GM19455 (cell line): ENCODE measurements at regions not wholly inside any gene's neighbourhood (a gene's known extent, or its start where the extent isn't known, plus 50 kb on each side); places are given as distances from the start of the nearest gene placed in this dataset.

ENCODE experiments used
- ATAC-seq: cut with Tn5 transposase; IDR thresholded peaks from one replicate; pipeline ENCODE4 v1.9.1; 2021; ENCODE audit not compliant: unreplicated experiment

DNA sequence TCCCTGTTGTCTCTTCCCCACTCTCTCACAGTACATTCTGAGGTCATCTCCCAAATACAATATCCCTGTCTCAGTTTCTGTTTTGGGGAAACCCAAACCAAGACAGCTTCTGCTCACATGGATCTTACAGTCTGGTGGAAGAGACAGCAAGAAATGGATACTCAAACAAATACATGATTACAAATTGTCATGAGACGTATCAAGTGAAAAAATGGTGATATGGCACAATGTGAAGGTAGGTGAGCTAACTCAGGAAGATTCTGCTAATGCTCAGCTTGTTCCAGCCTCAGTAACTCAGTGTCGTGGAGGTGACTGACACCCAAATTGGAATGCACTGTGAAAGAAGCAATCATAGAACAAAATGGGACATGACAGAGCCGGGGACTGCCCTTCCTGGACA lies 68.3 kb downstream of the CHST1 start:
- ATAC-seq: no peak

- ATAC-seq: no peak
Measured at GRCh38 chr11:45596571-45596970, 68.9 kb downstream of the CHST1 start.

- ATAC-seq: no peak
Measured at GRCh38 chr11:45593992-45594391, 71.4 kb downstream of the CHST1 start.

GRCh38 chr11:45592636-45593035 lies 72.8 kb downstream of the CHST1 start:
- ATAC-seq: no peak

DNA sequence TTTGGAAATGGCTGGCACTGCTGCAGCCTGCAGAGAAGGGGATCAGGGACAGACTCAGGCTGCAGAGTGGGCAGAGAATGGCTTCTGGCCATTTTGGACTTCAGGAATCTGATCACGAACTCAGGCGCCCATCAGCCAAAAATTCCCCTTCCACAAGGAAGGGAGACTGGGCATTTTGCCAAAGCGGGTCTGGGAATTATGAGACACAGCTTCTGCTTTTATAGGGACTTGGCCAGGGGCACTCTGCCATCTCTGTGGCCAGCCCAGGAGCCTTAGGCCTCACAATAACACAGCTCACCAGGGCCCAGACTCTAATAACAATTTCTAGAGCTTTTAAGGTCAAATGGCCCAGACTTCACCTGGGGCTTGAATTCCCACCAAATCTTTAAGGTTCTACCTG lies 74.7 kb downstream of the CHST1 start:
- no peak for ATAC-seq

DNA sequence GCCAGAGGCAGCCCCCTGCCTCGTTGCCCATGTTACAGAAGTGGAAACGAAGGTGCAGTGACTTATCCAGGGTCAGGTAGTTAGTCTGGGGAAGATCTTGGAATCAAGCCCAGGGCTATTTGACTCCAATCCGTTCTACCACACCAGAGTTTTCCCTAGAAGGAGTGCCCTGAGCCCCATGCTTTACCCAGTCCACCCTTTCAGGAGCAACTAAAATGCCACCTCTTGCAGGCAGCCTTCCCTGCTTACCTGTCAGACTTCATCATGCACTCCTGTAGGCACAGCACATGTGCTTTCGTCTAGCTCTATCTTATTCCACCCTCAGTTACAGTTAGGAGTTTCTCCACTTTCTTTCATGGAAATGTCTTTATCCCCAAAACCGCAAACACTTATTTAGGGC lies 80.2 kb downstream of the CHST1 start:
- no peak for ATAC-seq

- ATAC-seq: no peak
Measured at GRCh38 chr11:45583981-45584566, 81.3 kb downstream of the CHST1 start.

- ATAC-seq: no peak
Measured at GRCh38 chr11:45580399-45580798, 85.0 kb downstream of the CHST1 start.

- ATAC-seq: no peak
Measured at GRCh38 chr11:45578316-45578715, 87.1 kb downstream of the CHST1 start.

DNA sequence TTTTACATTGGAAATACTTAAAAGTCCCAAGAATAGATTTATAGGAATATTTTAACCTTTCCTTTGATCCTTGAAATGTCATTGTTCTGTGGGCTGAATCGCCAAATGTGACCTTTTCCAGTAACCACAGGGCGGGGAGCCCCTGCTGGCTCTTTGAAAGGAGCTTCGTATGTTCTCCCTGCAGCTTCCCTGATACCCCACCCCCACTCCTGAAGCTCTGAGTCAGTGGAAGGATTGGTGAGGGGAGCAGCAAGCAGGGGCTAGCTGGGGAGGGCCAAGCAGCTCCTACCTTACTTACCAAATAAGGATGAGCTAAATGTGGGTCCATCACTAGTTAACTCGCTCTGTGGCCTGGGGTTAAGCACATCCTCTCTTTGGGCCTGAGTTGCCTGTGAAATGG lies 87.7 kb downstream of the CHST1 start:
- no peak for ATAC-seq

DNA sequence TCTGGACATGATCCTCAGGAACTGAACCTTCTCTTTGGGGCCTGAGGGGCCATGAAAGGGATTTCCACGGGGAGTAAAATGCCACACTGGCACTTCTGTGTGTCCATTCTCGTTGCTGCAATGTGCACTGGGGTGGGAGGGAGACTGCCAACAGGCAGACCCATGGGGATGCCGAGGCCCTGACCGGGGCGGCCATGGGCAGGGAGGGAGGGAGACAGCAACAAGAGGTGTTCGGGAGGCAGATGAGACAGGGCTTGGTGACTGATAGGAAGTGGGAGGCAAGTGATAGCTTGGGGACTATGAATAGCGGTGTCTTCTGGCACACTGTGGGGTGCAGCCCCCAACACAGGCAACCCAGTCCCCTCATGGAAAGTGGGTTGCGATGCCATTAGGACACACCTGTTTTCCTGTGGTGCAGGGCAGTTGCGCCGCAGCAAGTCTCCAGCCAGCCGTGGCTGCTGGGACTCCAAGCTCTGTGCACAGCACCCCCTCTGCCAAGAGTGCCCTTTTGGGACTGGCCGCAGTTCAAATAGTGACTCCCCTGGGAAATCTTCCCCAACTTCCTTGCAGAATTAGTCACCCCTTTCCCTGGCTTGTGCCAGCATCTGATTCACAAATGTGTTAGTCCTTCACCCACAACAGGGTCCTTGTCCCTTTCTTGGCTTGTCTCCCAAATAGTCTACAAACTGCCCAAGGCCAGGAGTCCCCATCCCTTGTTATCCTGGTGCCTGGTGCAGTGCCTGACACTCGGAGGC lies 88.8 kb downstream of the CHST1 start:
- no peak for ATAC-seq

DNA sequence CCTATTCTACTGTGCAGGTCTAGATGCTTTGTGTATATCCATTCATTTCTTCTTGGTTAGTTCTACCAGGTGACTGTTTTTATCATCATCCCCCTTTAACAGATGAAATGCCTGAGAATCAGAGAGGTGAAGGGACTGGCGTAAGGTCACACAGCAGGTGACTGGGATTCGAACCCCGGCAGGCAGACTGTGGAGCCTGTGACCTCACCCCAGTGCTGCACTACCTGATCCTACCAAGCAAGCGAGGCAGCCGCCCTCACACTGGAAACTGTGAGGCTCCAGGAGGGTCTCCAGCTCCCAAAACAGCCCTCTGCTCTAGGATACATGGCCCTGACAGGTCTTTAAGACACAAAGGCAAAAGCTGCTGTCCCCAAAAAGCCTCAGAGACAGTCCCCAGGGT lies 91.7 kb downstream of the CHST1 start:
- no peak for ATAC-seq

DNA sequence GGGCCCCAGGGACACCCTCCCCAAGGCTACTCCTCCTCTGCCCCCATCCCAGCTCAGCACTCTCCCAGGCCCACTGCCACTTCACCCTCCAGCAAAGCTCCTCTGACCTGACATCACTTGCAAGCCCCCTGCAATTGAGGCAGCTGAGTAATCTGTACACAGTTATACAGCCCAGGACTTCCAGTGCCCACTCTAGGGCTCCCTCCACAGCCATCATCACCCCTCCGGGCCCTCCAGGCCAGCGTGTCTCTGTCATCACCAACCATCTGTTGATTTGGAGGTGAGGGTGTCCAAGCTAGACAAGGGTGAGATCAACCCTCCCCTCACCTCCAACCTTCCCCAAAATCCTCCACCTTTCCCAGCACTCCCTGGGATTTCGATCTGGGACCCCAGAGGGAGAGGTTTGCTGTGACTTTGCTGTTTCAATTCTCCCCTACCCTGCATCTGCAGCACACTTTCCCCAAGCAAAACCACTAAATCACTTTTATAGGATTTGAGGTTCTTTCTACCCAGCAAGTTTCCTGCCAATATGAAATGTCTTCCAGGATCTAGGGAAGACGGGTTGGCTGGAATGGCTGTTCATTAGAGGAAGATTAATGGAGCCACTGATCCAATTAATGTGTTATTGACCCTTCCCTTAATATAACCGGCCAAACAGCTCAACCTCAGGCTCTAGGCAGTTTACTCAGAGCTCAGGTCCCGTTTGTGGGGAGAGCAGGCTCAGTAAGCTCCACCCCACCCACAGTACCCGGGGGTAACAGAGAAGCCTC lies 92.9 kb downstream of the CHST1 start:
- no peak for ATAC-seq

- no peak for ATAC-seq
Measured at GRCh38 chr11:45569776-45570175, 95.6 kb downstream of the CHST1 start.

DNA sequence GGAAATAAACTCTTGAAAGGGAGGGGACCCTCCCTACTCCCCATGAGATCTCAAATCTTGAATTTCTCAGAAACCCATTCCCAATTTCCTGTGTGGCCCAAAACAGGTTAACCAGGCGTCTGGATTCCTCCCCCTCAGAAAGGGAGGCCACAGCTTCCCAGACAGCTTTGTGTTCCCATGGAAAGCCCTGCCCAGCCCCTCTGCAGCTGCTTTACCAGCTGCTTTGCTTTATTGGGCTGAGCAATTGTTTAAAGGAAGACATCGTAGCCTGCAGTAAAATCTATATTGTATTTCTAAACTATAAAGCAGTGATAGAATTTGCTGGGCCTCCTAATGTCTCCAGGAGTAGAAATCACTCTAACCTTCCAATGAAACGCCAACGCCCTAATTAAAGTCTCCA lies 97.4 kb downstream of the CHST1 start:
- ATAC-seq: no peak

- ATAC-seq: no peak
Measured at GRCh38 chr11:45565446-45565988, 99.9 kb downstream of the CHST1 start.

DNA sequence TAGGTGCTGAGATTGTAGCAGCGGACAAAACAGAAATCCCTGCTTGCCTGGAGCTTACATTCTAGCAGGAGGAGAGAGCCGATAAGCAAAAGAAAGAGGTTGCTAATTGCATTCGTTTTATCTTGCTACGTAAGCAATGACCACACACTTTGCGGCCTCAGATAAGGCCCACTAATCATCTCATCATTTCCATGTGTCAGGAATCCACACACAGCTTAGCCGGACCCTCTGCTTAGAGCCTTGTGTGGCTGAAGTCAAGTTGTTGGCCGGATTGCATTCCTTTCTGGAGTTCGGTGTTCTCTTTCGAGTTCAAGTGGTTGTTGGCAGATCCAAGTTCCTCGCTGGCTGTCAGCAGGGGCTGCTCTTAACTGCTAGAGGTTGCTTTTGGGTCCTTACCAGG lies 101.6 kb downstream of the CHST1 start:
- no peak for ATAC-seq

GRCh38 chr11:45563171-45563570 lies 102.3 kb downstream of the CHST1 start:
- no peak for ATAC-seq

DNA sequence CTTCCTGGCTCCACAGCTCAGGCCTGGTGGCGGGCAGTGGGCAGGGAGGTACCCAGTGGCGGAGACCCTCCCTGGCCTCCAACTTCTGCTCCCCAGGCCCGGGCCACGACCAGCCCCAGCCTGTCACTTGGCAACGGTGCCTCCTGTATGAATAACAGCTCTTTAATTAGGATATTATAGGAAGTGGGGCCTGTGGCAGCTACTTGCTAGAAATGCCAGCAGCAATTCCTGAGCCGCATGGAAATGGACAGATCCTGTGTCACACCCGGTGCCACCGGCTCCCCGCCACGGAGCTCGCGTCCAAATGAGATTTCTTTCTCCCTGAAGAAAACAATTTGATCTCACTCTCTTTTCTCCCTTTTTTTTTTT lies 104.5 kb downstream of the CHST1 start:
- no peak for ATAC-seq

DNA sequence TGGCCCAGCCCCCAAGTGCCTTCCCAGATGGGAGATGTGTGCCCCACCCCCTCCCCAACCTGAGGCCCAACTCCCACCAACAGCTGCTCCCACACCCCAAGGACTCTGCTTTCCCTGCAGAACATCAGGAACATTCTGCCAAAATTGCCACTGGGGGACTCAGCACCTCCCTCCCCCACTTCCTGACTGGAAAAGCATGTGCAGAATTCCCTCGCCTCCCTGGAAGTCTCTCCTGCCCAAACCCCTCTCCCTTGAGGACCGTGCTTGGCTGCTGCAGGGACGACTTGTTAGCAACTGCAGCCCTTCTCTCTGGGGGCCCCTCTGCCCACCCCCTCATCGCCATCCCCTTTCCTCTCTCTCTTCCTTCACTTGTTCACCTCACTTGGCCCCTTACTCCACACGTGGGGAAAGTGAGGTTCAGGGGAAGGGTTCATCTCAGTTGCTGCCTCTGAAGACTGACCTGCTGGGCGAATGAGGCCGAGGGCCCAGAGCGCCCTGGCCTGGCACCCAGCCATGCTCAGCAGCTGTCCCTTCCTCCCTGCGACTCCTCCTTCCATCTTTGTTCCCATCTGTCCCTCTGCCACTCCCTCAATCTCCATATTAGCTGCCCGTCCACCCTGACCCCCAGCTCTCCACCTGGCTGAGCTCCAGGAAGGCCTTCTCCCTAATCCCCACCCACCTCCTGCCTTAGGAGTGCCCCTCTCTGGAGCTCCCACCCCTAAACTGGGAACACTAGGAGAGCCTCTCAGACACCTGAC lies 105.1 kb downstream of the CHST1 start:
- ATAC-seq: no peak
